ENCODE measurements at regions not wholly inside any gene's neighbourhood (a gene's known extent, or its start where the extent isn't known, plus 50 kb on each side); places are given as distances from the start of the nearest gene placed in this dataset.

- Mint-ChIP-seq H3K9me3 (no peaks in the 10 kb centered on the region), H3K27me3 (no peaks in the 10 kb centered on the region), H3K4me3 (no peak overlapping the region), H3K4me1 (no peaks in the 10 kb centered on the region), H3K36me3 (ENCODE audit: low read depth) (no peaks in the 10 kb centered on the region), H3K27ac (no peak overlapping the region)
- intact Hi-C loops (cut with micrococcal nuclease) = no loop called here
- no peak for DNase-seq
Observed at GRCh38 chr7:79713276-79713675, 259.8 kb upstream of the MAGI2 start.

- H3K9me3 Mint-ChIP-seq = no peaks in the 10 kb centered on the region
- no peak for DNase-seq
Observed at GRCh38 chr7:79711660-79712059, 258.2 kb upstream of the MAGI2 start.

GRCh38 chr7:79709574-79710409 is 256.3 kb upstream of the MAGI2 start:
- no peak for DNase-seq
- intact Hi-C loops (cut with micrococcal nuclease) = no loop called here
- H3K27me3 Mint-ChIP-seq = no peaks in the 10 kb centered on the region
- H3K27ac Mint-ChIP-seq = no peak overlapping the region
- no peaks in the 10 kb centered on the region for H3K9me3 Mint-ChIP-seq
- H3K36me3 Mint-ChIP-seq (ENCODE audit: low read depth) = no peaks in the 10 kb centered on the region
- no peaks in the 10 kb centered on the region for H3K4me1 Mint-ChIP-seq
- H3K4me3 Mint-ChIP-seq = no peak overlapping the region

More at GRCh38 chr7:79711660-79712059, 258.2 kb upstream of the MAGI2 start:
- Mint-ChIP-seq H3K27me3 (no peaks in the 10 kb centered on the region), H3K27ac (no peak overlapping the region), H3K4me3 (no peak overlapping the region), H3K36me3 (ENCODE audit: low read depth) (no peaks in the 10 kb centered on the region), H3K4me1 (no peaks in the 10 kb centered on the region)
- intact Hi-C loops (cut with micrococcal nuclease) = no loop called here

- Mint-ChIP-seq H3K36me3 (ENCODE audit: low read depth) (no peaks in the 10 kb centered on the region), H3K4me1 (no peaks in the 10 kb centered on the region), H3K9me3 (no peaks in the 10 kb centered on the region), H3K27me3 (no peaks in the 10 kb centered on the region), H3K27ac (no peak overlapping the region), H3K4me3 (no peak overlapping the region)
- no peak for DNase-seq
- intact Hi-C loops (cut with micrococcal nuclease) = no loop called here
Observed at GRCh38 chr7:79702116-79702515, 248.6 kb upstream of the MAGI2 start.

- no peaks in the 10 kb centered on the region for H3K27me3 Mint-ChIP-seq
- intact Hi-C loops (cut with micrococcal nuclease) = no loop called here
- no peaks in the 10 kb centered on the region for H3K9me3 Mint-ChIP-seq
- H3K4me1 Mint-ChIP-seq = no peaks in the 10 kb centered on the region
- no peak overlapping the region for H3K4me3 Mint-ChIP-seq
- no peaks in the 10 kb centered on the region for H3K36me3 Mint-ChIP-seq (ENCODE audit: low read depth)
- no peak for DNase-seq
- H3K27ac Mint-ChIP-seq = no peak overlapping the region
Observed at GRCh38 chr7:79692015-79692414, 238.5 kb upstream of the MAGI2 start.

GRCh38 chr7:79691074-79691473 is 237.6 kb upstream of the MAGI2 start:
- no peaks in the 10 kb centered on the region for H3K36me3 Mint-ChIP-seq (ENCODE audit: low read depth)
- intact Hi-C loops (cut with micrococcal nuclease) = no loop called here
- no peak overlapping the region for H3K27ac Mint-ChIP-seq
- no peaks in the 10 kb centered on the region for H3K27me3 Mint-ChIP-seq
- no peak for DNase-seq
- H3K9me3 Mint-ChIP-seq = no peaks in the 10 kb centered on the region
- H3K4me1 Mint-ChIP-seq = no peaks in the 10 kb centered on the region
- no peak overlapping the region for H3K4me3 Mint-ChIP-seq

- H3K4me1 Mint-ChIP-seq = no peaks in the 10 kb centered on the region
- no peak overlapping the region for H3K27ac Mint-ChIP-seq
- H3K27me3 Mint-ChIP-seq = no peaks in the 10 kb centered on the region
- H3K9me3 Mint-ChIP-seq = no peaks in the 10 kb centered on the region
- intact Hi-C loops (cut with micrococcal nuclease) = no loop called here
- no peak overlapping the region for H3K4me3 Mint-ChIP-seq
- H3K36me3 Mint-ChIP-seq (ENCODE audit: low read depth) = no peaks in the 10 kb centered on the region
- no peak for DNase-seq
Observed at GRCh38 chr7:79684384-79684783, 230.9 kb upstream of the MAGI2 start.

GRCh38 chr7:79683916-79684315 is 230.4 kb upstream of the MAGI2 start:
- H3K9me3 Mint-ChIP-seq = no peaks in the 10 kb centered on the region
- DNase-seq = no peak
- no peak overlapping the region for H3K27ac Mint-ChIP-seq
- intact Hi-C loops (cut with micrococcal nuclease) = no loop called here
- H3K36me3 Mint-ChIP-seq (ENCODE audit: low read depth) = no peaks in the 10 kb centered on the region
- H3K4me3 Mint-ChIP-seq = no peak overlapping the region
- H3K4me1 Mint-ChIP-seq = no peaks in the 10 kb centered on the region
- no peaks in the 10 kb centered on the region for H3K27me3 Mint-ChIP-seq

GRCh38 chr7:79683185-79683890 is 229.9 kb upstream of the MAGI2 start:
- no peaks in the 10 kb centered on the region for H3K9me3 Mint-ChIP-seq
- DNase-seq = no peak
- H3K4me1 Mint-ChIP-seq = no peaks in the 10 kb centered on the region
- H3K27ac Mint-ChIP-seq = no peak overlapping the region
- no peaks in the 10 kb centered on the region for H3K36me3 Mint-ChIP-seq (ENCODE audit: low read depth)
- no peak overlapping the region for H3K4me3 Mint-ChIP-seq
- intact Hi-C loops (cut with micrococcal nuclease) = no loop called here
- H3K27me3 Mint-ChIP-seq = no peaks in the 10 kb centered on the region

GRCh38 chr7:79681454-79681853 is 228.0 kb upstream of the MAGI2 start:
- H3K27ac Mint-ChIP-seq = no peak overlapping the region
- no peaks in the 10 kb centered on the region for H3K27me3 Mint-ChIP-seq
- intact Hi-C loops (cut with micrococcal nuclease) = no loop called here
- no peak for DNase-seq
- H3K9me3 Mint-ChIP-seq = no peaks in the 10 kb centered on the region
- no peaks in the 10 kb centered on the region for H3K4me1 Mint-ChIP-seq
- no peak overlapping the region for H3K4me3 Mint-ChIP-seq
- H3K36me3 Mint-ChIP-seq (ENCODE audit: low read depth) = no peaks in the 10 kb centered on the region

GRCh38 chr7:79673969-79674368 is 220.5 kb upstream of the MAGI2 start:
- H3K4me3 Mint-ChIP-seq = no peak overlapping the region
- no peak for DNase-seq
- no peaks in the 10 kb centered on the region for H3K9me3 Mint-ChIP-seq
- intact Hi-C loops (cut with micrococcal nuclease) = loop anchor here (10.0 kb wide), 1 partner anchor 61 kb away; no protein-coding TSS in a partner anchor
- H3K4me1 Mint-ChIP-seq = no peaks in the 10 kb centered on the region
- H3K36me3 Mint-ChIP-seq (ENCODE audit: low read depth) = no peaks in the 10 kb centered on the region
- H3K27me3 Mint-ChIP-seq = no peaks in the 10 kb centered on the region
- H3K27ac Mint-ChIP-seq = no peak overlapping the region

- no peaks in the 10 kb centered on the region for H3K27me3 Mint-ChIP-seq
- H3K4me3 Mint-ChIP-seq = no peak overlapping the region
- intact Hi-C loops (cut with micrococcal nuclease) = loop anchor here (10.0 kb wide), 1 partner anchor 61 kb away; no protein-coding TSS in a partner anchor
- no peak for DNase-seq
- no peaks in the 10 kb centered on the region for H3K4me1 Mint-ChIP-seq
- no peak overlapping the region for H3K27ac Mint-ChIP-seq
- H3K36me3 Mint-ChIP-seq (ENCODE audit: low read depth) = no peaks in the 10 kb centered on the region
- H3K9me3 Mint-ChIP-seq = no peaks in the 10 kb centered on the region
Observed at GRCh38 chr7:79673421-79673820, 220.0 kb upstream of the MAGI2 start.

- no peak overlapping the region for H3K27ac Mint-ChIP-seq
- intact Hi-C loops (cut with micrococcal nuclease) = no loop called here
- no peaks in the 10 kb centered on the region for H3K36me3 Mint-ChIP-seq (ENCODE audit: low read depth)
Observed at GRCh38 chr7:79668292-79668691, 214.8 kb upstream of the MAGI2 start.

GRCh38 chr7:79666472-79666871 is 213.0 kb upstream of the MAGI2 start:
- no peaks in the 10 kb centered on the region for H3K36me3 Mint-ChIP-seq (ENCODE audit: low read depth)
- no peak for DNase-seq
- intact Hi-C loops (cut with micrococcal nuclease) = no loop called here

More at GRCh38 chr7:79668292-79668691, 214.8 kb upstream of the MAGI2 start:
- no peaks in the 10 kb centered on the region for H3K27me3 Mint-ChIP-seq
- H3K9me3 Mint-ChIP-seq = no peaks in the 10 kb centered on the region
- no peaks in the 10 kb centered on the region for H3K4me1 Mint-ChIP-seq
- no peak for DNase-seq
- H3K4me3 Mint-ChIP-seq = no peak overlapping the region

More at GRCh38 chr7:79666472-79666871, 213.0 kb upstream of the MAGI2 start:
- H3K4me1 Mint-ChIP-seq = no peaks in the 10 kb centered on the region
- no peaks in the 10 kb centered on the region for H3K27me3 Mint-ChIP-seq
- no peaks in the 10 kb centered on the region for H3K9me3 Mint-ChIP-seq
- no peak overlapping the region for H3K4me3 Mint-ChIP-seq
- H3K27ac Mint-ChIP-seq = no peak overlapping the region
